ENCODE measurements at regions not wholly inside any gene's neighbourhood (a gene's known extent, or its start where the extent isn't known, plus 50 kb on each side); places are given as distances from the start of the nearest gene placed in this dataset.
"Not testable (repeated sequence)": the region's sequence is repeated elsewhere in the genome, so short reads cannot be mapped to it uniquely, and the experiment has no call there.

DNA sequence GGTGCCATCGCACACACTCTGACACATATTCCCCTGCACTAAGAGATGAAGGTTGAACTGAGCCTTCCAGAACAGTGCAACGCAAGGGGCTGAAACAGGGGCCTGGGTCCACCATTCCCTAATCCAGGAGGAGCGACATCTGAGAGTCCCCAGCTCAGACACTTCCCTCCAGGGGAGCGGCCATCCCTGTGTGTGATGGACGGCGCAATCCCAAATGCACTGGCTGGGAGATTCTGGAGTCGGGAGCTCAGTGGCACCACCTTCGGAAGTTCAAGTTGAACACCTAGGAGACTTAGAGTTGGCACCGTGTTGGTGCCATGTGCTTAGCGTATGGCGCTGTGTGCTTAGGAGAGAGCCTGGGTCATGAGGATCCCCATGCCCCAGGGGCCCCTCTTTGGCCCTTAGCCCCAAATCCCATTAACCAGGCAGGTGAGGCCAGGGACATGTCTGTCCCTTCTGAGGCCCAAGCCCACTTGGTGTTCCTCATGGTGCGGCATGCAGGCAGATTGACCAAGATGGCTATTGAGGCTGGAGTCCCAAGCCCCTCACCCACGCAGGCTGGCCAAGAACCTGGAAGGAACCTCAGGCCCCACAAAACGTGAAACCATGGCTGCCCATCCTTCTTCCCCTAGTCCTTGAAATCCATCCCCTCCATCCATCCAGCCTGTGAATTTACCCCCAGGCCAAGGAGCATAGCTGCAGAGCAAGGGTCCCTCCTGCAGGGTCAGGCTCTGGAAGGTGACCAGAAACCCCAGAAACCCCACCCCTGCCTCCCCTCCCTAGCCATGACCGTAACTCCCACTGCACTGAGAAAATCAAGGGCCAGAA, 114.1 kb upstream of the OTOS start:
- no peak for DNase-seq (ENCODE audit: low read depth in 2 of 2)

DNA sequence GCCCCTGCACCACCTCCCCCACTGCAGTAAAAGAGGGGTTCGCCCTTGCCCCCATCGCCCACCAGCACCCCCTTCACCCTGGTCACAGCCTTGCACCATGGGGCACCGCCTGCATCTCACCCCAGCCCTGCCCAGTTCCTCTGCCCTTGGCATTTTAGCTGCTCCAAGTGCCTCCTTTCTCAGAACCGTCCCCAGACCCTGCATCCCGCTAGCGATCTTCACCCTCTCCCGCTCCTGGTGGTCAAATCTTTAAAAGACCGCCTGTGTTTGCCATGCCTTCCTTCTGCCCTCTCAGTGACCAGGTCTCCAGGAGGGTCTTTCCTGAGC, 114.7 kb upstream of the OTOS start:
- DNase-seq (ENCODE audit: low read depth in 2 of 2) = no peak

DNA sequence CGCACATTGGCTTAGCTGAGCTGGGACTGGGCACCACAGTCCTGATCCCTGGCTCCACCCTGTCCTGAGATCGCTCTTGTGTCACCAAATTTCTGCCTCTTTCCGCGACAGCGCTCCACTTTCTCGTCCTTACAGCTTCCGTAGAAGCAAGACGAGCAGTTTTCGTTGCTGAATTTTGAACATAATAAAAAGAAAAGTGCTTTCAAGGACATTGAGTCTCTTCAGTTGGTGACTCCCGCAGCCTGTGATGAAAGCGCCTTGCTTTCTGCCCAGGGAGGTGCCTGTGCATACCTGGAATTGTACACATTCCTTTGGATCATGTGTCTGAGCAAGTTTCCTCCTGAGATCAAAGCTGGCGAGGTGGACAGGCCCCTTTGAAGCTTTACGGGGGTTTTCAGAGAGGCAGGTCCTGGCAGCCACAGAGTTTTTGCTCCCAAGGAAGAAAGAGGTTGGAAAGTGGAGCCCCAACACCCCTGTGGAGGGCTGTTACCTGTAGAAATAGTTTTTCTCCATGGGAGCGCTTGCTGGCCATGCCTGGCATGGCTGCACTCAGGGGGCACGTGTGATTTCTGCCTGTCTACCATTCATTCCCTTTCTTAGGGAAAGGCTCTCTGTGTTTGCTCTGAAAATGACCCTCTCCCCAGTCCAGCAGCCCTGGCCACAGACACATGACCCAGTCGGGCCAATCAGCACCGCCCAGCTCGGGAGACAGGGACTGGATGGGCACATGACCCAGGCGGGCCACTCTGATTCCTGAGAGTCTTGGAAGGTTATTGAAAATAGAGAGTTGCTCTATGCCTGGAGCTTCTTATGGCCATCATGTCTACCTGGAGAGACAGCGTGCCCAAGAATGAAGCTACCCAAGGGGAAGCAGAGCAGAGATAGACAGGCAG, 115.6 kb upstream of the OTOS start:
- no peak for DNase-seq (ENCODE audit: low read depth in 2 of 2)

DNA sequence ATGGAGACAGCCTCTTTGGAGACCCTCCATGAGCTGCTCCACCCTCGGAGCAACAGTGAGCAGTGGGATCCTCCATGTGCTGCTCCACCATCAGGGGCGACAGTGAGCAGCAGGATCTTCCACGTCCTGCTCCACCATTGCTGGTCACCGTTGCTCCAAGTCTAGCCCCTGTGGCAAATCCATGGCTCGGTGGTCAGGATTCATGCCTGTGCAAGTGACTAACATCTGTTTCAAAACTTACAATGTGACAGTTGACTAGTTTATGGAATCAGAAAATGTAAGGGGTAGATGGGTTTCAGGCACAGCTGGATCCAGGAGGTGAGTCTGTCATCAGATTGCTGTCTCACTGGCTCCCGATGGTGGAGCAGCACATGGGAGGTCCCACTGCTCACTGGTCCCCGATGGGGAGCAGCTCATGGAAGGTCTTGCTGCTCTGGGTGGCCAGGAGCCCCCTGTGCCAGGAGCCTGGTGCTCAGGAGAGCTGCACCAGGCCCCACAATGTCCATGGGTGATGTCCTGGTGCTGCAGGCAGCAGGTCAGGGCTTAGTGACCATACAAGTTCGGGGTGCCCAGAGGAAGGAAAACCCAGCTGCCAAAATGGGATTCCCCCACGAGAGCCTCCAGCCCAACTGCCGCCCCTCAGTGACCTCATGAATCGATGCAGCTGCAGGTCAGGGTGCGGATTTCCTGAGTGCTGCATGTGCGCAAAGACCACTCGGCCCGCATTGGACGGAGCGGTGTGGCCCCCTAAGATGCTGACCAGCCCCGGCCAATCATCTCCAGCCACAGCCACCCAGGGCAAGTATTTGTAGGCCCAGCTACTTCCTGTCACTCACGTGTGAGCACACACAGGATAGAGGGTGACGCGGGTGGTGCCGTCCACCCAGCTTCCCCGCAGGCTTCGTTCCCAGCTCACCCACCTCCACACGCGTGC, 116.5 kb upstream of the OTOS start:
- no peak for DNase-seq (ENCODE audit: low read depth in 2 of 2)

DNA sequence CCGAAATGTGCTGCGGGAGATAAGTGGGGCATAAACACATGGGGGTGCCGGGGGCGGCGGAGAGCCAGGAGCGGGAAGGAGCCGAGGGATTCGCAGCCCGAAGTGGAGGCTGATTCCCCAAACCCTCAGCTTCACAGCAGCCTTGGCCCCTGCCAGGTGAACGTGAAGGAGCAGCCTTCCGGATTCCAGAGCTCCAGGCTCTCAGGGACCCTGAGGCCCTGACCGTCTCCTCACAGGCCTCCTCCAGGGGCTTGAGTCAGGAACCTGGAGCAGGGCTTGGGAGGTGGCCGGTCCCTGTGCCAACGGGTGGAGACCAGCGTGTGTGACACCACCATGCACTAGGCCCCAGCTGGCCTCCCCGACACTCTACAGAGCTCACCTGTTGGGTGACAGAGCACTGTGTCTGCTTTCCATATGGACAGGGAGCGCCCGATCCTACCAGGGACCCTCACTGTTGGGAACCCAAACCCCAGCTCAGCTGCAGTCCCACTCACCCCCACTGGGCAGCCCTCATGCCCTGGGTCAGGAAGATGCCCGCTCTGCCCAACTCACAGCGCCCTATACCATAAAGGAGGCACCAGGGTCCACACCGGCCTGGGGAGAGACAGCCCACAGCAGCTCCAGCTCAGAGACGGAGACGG, 117.6 kb upstream of the OTOS start:
- DNase-seq (ENCODE audit: low read depth in 2 of 2) = no peak

DNA sequence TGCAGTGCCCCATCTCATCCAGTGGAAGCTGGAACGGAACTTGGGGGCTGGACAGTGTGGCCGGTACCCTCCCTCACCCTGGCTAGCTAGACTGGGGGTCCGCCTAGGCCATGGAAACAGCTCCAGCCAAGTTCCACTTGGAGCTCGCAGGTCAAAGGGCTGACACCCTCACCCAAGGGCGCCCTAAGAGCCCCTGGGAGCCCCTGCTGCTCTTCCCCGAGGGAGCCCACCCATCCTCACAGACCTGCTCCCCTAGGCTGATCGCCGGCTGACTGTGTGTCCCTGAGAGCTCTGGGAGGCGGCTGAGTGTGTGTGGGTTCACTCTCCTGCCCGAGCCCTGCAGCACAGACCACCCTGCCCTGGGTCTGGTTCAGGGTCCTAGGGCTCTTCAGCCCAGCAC, 118.2 kb upstream of the OTOS start:
- no peak for DNase-seq (ENCODE audit: low read depth in 2 of 2)

DNA sequence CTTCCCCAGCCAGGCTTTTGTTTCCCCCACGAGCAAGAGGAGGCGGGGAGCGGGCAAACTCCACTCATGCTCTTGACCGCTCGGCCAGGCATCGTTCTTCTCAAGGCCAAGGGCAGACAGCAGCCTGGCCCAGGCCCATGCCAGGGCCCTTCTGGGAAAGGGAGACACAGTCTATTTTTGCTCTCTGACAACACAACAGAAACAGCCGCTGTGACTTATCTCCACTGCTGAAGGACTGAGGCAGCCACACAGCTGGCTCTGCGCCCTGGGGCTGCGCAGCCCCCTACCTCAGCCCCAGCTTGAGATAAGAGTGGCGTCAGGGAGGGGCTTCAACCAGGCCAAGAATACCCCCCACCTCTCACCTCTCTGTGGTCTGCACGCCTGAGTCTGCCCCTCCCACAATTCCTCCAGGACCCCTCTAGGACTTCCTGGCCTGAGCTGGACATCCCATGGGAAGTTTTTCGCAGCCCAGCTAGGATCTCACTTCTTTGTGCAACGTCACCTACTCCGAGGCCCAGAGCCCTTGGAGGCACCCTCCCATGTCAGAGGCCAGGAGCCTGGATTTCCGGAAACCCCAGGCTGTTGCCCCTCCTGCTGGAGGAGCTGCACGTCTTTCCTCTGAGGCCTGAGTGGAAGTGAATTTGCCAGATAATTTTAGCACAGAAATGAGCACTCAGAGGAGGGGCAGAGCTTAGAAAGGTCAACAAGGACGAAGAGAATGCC, 118.9 kb upstream of the OTOS start:
- no peak for DNase-seq (ENCODE audit: low read depth in 2 of 2)

DNA sequence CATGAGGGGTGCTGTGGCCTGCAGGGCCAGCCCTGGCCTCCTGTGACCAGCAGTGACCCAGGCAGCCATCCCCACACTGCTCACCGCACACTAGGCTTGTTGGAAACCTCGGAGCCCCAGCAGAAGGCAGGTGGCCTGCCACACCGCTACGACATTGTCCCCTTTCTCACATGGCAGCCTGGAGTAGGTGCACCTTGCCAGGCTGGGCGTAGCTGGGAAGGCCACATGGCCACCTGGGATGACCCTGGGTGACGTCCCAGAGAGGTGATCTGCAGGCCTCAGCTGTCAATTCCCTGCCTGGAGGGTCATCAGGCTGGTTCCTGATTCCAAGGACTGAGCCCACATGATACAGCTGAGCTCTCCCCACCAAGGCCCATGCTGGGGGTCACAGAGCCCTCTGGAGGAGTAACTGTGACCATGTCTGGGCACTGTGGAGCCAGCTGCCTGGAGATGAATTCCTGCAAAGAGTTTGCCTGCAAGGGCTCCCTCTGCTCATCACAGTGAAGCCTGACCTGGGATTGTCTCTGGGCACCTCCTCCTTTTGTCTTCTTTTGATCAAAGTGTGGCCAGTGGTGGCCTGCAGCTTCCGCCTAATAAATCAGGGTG, 119.6 kb upstream of the OTOS start:
- no peak for DNase-seq (ENCODE audit: low read depth in 2 of 2)

DNA sequence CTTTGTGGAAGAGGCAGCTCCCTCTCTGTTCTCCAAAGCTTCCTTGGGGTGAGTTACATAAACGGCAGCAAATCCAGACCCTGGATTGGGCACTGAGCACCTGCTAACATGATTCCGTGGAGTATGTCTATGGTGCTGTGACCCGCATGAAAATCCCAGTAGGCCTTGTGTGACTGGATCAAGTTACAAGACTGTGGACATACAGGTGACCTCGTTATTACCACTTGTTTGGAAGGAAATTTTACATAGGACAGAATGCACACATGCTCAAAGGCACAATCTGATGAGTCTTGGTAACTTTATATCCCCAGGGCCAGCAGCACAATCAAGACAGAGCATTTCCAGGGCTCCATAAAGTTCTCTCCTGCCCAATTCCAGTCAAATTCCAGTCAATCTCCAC, 120.2 kb upstream of the OTOS start:
- no peak for DNase-seq (ENCODE audit: low read depth in 2 of 2)

DNA sequence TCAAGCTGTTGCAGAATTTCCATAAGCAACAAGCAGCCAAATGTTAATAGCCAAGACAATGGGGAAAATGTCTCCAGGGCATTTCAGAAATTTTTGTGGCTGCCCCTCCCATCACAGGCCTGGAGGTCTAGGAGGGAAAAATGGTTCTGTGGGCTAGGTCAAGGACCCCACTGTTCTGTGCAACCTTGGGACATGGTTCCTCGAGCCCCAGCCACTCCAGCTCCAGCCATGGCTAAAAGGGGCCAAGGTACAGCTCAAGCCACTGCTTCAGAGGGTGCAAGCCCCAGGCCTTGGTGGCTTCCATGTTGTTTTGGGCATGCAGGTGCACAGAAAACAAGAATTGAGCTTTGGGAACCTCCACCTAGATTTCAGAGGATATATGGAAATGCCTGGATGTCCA, 122.1 kb upstream of the OTOS start:
- DNase-seq (ENCODE audit: low read depth in 2 of 2) = not testable (repeated sequence)

DNA sequence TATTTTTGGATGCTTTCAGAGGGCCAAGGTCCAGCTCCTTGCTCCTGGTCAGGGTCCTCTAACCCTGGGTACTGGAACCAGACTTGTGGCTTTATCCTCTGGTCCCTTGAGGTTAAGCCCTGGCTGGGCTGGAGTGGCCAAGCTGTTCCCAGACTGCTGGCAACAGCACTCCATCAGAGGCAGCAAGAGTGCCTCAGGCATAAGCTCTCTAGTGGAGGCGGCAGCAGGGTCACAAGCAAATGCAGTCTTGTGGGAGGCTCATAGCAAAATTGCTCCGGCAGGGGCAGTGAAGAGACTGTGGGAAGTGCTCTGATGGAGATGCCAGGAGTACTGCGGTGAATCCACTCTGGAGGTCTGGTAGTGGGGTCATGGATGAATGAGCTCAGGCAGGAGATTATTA, 128.9 kb upstream of the OTOS start:
- DNase-seq (ENCODE audit: low read depth in 2 of 2) = no peak

DNA sequence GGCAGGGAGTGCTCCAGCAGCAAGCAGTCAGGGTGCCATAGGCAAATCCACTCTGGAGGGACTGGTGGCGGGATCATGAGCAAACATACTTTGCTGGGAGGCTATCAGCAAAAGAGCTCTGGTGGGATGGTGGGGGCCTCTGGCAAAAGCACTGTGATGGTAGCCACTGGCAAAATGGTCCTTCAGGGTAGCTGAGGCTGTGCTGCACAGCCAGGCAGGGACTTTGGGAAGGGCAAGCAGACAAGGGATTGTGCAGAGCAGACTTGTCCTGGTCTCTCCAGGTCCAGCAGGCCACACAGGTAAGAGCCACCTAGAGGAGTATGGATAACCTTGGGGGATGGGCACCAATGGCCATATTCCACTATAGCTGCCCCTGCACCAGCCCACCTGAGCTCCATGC, 129.4 kb upstream of the OTOS start:
- DNase-seq (ENCODE audit: low read depth in 2 of 2) = no peak

DNA sequence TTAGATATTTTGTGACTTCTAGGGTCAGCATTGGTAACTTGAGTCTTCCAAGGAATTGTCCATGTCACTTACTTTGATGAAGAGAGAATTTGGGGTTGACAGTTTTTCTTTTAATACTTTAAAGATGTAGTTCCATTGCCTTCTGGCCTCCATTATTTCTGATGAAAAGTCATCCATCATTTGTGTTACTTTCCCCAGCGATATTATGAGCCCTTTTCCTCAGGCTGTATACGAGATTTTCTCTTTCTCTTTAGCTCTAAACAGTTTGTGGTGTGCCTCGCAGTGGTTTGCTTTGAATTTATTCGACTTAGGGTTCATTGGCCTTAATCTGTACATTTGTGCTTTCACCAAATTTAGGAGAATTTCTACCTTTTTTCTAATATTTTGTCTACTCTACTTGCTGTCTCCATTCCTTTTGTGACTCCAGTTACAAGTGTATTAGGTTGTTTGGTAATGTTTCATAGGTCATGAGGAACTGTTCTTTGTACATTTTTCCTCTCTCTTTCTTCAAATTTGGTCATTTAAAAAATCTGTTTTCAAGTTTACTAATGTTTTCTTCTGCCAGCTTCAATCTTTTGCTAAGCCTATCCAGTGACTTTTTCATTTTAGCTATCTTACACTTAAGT, 131.4 kb upstream of the OTOS start:
- DNase-seq (ENCODE audit: low read depth in 2 of 2) = no peak

DNA sequence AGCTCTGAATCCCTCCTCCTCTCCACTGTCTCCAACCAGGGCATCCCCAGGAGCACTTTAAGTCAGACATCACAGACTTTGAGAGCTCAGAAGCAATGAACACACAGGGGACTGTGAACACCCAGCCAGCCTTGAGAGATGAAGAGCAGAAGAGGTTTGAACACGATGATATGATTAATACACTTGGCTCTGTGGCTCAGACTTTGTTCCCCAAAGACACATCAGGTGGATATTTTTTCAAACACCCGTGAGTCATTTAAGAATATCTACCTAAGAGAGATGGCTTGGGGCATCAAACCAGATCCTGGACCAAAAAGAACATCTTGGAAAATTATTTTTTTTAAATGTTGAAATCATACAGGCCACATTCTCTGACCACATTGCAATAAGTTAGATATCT, 134.9 kb upstream of the OTOS start:
- no peak for DNase-seq (ENCODE audit: low read depth in 2 of 2)

DNA sequence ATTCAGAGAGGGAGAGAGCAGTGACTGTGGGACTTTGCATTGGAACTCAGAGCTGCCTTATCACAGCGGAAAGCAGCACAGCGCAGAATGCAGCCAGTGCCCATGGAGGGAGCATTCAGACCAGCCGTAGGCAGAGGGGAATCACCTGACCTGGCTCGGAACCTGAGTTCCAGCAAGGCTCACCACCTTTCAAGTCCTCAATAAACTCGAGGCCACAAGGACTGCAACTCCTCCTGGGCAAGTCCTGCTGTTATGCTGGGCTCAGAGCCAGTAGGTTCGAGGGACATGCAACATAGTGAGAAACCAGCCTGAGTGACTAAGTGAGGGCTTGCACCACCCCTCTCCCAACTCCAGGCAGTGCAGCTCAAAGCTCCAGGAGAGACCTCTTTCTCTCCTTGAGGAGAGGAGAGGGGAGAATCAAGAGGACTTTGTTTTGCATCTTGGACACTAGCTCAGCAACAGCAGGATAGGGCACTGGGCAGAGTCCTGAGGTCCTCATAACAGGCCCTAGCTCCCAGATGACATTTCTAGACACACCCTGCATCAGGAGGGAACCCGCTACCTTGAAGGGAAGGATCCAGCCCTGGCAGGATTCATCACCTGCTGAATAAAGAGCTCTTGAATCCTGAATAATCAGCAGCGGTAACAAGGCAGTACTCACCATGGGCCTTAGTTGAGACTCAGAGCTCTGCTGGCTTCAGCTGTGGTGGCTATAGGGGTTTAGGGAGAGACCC, 136.8 kb upstream of the OTOS start:
- no peak for DNase-seq (ENCODE audit: low read depth in 2 of 2)

DNA sequence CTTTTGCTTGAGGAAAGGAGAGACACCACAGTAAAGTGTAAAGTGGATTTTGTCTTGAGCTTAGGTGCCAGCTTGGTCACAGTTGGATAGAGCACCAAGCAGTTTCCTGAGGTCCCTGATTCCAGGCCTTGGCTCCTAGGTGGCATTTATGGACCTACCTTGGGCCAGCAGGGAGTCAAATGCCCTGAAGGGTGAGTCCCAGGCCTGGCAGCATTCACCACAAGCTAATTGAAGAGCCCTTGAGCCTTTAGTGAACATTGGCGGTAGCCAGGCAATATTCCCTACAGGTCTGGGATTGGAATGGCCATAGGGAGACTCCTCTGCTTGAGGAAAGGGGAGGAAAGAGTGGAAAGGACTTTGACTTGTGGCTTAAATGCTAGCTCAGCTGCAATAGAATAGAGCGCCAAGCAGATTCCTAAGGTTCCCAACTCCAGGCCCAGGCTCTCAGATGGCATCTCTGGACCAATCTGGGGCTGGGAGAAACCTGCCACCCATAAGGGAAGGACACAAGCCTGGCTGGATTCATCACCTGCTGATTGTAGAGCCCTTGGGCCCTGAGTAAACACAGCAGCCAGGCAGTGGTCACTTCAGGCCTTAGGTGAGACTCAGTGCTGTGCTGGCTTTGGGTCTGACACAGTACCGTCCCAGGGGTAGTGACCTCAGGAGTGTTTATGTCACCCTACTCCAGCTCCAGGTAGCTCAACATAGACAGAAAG, 137.5 kb upstream of the OTOS start:
- no peak for DNase-seq (ENCODE audit: low read depth in 2 of 2)

DNA sequence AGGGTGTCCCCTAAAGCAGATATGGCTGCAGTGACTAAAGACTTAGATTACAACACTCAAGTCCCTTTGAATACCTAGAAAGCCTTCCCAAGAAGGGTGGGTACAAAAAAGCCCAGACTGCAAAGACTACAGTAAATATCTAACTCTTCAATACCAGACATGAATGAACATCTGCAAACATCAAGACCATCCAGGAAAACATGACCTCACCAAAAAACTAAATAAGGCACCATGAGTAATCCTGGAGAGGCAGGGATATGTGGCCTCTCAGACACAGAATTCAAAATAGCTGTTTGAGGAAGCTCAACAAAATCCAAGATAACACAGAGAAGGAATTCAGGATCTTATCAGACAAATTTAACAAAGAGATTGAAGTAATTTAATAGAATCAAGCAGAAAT, 138.2 kb upstream of the OTOS start:
- no peak for DNase-seq (ENCODE audit: low read depth in 2 of 2)

DNA sequence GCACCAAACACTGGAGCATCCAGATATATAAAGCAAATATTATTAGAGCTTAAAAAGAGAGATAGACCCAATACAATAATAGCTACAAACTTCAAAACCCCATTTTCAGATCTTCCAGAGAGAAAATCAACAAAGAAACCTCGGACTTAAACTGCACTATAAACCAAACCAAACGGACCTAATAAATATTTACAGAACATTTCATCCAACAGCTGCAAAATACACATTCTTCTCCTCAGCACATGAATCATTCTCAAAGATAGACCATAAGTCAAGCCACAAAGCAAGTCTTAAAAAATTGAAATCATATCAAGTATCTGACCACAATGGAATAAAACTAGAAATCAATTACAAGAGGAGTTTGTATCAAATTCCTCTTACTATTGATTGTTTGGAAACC, 140.2 kb upstream of the OTOS start:
- DNase-seq (ENCODE audit: low read depth in 2 of 2) = no peak

All from stimulated activated CD4-positive, alpha-beta T cell treated with anti-CD3 and anti-CD28 coated beads, Interleukin-1b, Interleukin-23, amount 100 ng/mL, for 1 hour (primary cell).